Activated B cell treated with CpG ODN at 0.5 μM for 24 hours (primary cell): ENCODE measurements at regions not wholly inside any gene's neighbourhood (a gene's known extent, or its start where the extent isn't known, plus 50 kb on each side); places are given as distances from the start of the nearest gene placed in this dataset.

ENCODE experiments used
- ATAC-seq: fragments of 200-7000 bp; cut with Tn5 transposase; one replicate; pipeline ENCODE4 v1.10.0; 2021; ENCODE audit warnings: low read depth, mild to moderate bottlenecking, moderate library complexity
- CTCF ChIA-PET: fragments of 350-600 bp; sonication (Branson Sonifier 250); formaldehyde crosslinking; loops from one replicate; lab custom pipeline; 2021; ENCODE audit warnings: antibody characterized with exemption; lab: Charles Lee
- POLR2A ChIA-PET: fragments of 350-600 bp; sonication (Branson Sonifier 250); formaldehyde crosslinking; loops from one replicate; lab custom pipeline; 2021; ENCODE audit warnings: antibody characterized with exemption; lab: Charles Lee
- DNase-seq: peaks from one replicate; pipeline ENCODE4 v3.0.0; 2022
- H3K27ac Mint-ChIP-seq: one replicate; pipeline ENCODE4 v1.8.0; 2020; ENCODE audit warnings: mixed read lengths
- H3K27me3 Mint-ChIP-seq: one replicate; pipeline ENCODE4 v1.8.0; 2021; ENCODE audit warnings: mixed read lengths
- H3K36me3 Mint-ChIP-seq: one replicate; pipeline ENCODE4 v1.8.0; 2021; ENCODE audit warnings: low read depth, mixed read lengths
- H3K4me1 Mint-ChIP-seq: one replicate; pipeline ENCODE4 v1.8.0; 2021; ENCODE audit warnings: mixed read lengths
- H3K4me3 Mint-ChIP-seq: one replicate; pipeline ENCODE4 v1.8.0; 2020; ENCODE audit warnings: mild to moderate bottlenecking, mixed read lengths
- H3K9me3 Mint-ChIP-seq: one replicate; pipeline ENCODE4 v1.8.0; 2020; ENCODE audit warnings: mixed read lengths
- intact Hi-C: fragments of 100-400 bp; cut with micrococcal nuclease; formaldehyde crosslinking; loops from one replicate; pipeline ENCODE4 v1.15.1; 2024
- TF ChIP-seq, protein P1 (sequence below): fragments of 200-600 bp; IDR thresholded peaks from one replicate; pipeline ENCODE4 v1.8.0; 2022; ENCODE audit warnings: antibody characterized with exemption, mild to moderate bottlenecking

DNA sequence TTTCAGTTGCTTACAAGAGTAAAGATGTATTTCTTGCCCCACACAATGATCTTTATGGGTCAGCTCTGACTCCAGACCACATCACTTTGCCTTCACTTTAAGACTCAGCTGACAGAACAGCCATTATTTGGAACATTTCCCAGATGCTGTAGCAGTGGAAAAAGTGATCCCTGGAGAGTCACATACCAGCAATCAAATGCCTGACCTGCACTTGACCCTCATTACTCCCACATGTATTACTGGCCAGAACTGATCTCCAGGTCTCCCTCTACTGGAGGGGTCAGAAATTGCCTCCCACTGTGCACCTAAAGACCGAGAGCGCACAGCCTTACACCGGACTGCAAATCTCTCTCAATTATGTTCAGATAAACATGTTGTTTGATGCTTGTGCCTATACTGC is 88.6 kb upstream of the ZNF385D start:
- intact Hi-C loops, result no loop called here
- Mint-ChIP-seq H3K36me3 (no peaks in the 10 kb centered on the region), H3K27me3 (no peaks in the 10 kb centered on the region), H3K9me3 (peaks cover 4% of the 10 kb centered on the region), H3K4me3 (no peak overlapping the region), H3K4me1 (no peaks in the 10 kb centered on the region), H3K27ac (no peak overlapping the region)
- POLR2A ChIA-PET, result no interaction called here
- no peak for DNase-seq
- CTCF ChIA-PET, result no interaction called here
- ATAC-seq, result no peak
- TF ChIP-seq, protein P1, sequence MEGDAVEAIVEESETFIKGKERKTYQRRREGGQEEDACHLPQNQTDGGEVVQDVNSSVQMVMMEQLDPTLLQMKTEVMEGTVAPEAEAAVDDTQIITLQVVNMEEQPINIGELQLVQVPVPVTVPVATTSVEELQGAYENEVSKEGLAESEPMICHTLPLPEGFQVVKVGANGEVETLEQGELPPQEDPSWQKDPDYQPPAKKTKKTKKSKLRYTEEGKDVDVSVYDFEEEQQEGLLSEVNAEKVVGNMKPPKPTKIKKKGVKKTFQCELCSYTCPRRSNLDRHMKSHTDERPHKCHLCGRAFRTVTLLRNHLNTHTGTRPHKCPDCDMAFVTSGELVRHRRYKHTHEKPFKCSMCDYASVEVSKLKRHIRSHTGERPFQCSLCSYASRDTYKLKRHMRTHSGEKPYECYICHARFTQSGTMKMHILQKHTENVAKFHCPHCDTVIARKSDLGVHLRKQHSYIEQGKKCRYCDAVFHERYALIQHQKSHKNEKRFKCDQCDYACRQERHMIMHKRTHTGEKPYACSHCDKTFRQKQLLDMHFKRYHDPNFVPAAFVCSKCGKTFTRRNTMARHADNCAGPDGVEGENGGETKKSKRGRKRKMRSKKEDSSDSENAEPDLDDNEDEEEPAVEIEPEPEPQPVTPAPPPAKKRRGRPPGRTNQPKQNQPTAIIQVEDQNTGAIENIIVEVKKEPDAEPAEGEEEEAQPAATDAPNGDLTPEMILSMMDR, result no peak

DNA sequence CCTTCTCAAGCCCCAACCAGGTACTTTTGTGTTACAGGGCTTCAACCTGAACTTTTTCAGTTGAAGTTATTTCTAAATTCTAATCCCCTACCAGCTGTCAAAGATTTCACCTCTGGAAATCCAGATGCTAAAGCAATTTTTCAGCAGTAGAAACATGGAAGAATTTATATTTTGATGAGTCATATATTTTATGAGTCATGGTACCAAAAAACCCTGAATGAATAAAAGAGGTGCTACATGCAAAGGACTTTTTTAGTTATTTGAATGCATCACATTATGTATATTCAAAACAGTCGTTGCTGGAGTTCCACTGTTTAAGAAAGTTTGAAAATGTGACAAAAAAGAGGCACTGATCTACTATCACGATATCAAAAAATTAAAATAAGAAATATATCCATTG is 96.0 kb upstream of the ZNF385D start:
- Mint-ChIP-seq H3K9me3 (no peaks in the 10 kb centered on the region), H3K27ac (no peak overlapping the region), H3K27me3 (no peaks in the 10 kb centered on the region), H3K36me3 (no peaks in the 10 kb centered on the region), H3K4me1 (no peaks in the 10 kb centered on the region), H3K4me3 (no peak overlapping the region)
- TF ChIP-seq, protein P1, result no peak
- DNase-seq (no peak), ATAC-seq (no peak)
- intact Hi-C loops, result no loop called here
- CTCF ChIA-PET, result no interaction called here
- POLR2A ChIA-PET, result no interaction called here

GRCh38 chr3:21859124-21860081 is 108.4 kb upstream of the ZNF385D start:
- no peaks in the 10 kb centered on the region for H3K27me3 Mint-ChIP-seq

GRCh38 chr3:21860082-21860475 is 109.1 kb upstream of the ZNF385D start:
- H3K4me1 Mint-ChIP-seq, result no peaks in the 10 kb centered on the region
- no peaks in the 10 kb centered on the region for H3K9me3 Mint-ChIP-seq
- H3K4me3 Mint-ChIP-seq, result no peak overlapping the region
- TF ChIP-seq, protein P1, result no peak
- ChIA-PET POLR2A (no interaction called here), CTCF (no interaction called here)
- intact Hi-C loops, result no loop called here
- H3K27me3 Mint-ChIP-seq, result no peaks in the 10 kb centered on the region
- ATAC-seq (no peak), DNase-seq (no peak)
- no peaks in the 10 kb centered on the region for H3K36me3 Mint-ChIP-seq
- no peak overlapping the region for H3K27ac Mint-ChIP-seq

More at GRCh38 chr3:21859124-21860081, 108.4 kb upstream of the ZNF385D start:
- TF ChIP-seq, protein P1, result no peak
- Mint-ChIP-seq H3K9me3 (no peaks in the 10 kb centered on the region), H3K4me3 (no peak overlapping the region), H3K4me1 (no peaks in the 10 kb centered on the region), H3K27ac (no peak overlapping the region), H3K36me3 (no peaks in the 10 kb centered on the region)
- intact Hi-C loops, result no loop called here
- ATAC-seq, result no peak
- ChIA-PET CTCF (no interaction called here), POLR2A (no interaction called here)
- no peak for DNase-seq

- Mint-ChIP-seq H3K27me3 (no peaks in the 10 kb centered on the region), H3K9me3 (no peaks in the 10 kb centered on the region), H3K27ac (no peak overlapping the region), H3K36me3 (no peaks in the 10 kb centered on the region), H3K4me3 (no peak overlapping the region), H3K4me1 (no peaks in the 10 kb centered on the region)
- TF ChIP-seq, protein P1, result no peak
- intact Hi-C loops, result no loop called here
- ChIA-PET POLR2A (no interaction called here), CTCF (no interaction called here)
- no peak for ATAC-seq
- no peak for DNase-seq
These were observed 109.6 kb upstream of the ZNF385D start for GRCh38 chr3:21860657-21861056.
